ENCODE measurements at regions not wholly inside any gene's neighbourhood (a gene's known extent, or its start where the extent isn't known, plus 50 kb on each side); places are given as distances from the start of the nearest gene placed in this dataset.
"Not testable (repeated sequence)": the region's sequence is repeated elsewhere in the genome, so short reads cannot be mapped to it uniquely, and the experiment has no call there.

DNA sequence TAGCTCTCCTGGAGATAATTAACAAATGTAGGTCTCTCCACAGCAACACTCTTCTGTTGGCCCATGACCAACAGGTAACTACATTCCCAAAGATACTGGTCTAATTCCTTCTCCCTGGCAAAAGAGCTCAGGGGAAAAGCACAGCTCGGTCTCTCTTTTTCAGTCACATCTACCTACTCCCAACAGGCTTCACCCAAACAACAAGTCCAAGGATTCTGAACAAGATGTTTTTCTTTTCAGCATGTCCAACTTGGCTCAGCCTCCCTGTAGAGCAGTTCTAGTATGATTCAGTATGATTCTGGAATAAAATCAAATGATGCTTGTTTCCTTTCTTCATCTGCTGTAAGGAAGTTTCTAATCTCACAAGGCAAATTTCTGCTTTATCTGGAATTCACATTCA lies 1704.8 kb upstream of the PIK3C3 start (continued):
- TF ChIP-seq, protein P1, sequence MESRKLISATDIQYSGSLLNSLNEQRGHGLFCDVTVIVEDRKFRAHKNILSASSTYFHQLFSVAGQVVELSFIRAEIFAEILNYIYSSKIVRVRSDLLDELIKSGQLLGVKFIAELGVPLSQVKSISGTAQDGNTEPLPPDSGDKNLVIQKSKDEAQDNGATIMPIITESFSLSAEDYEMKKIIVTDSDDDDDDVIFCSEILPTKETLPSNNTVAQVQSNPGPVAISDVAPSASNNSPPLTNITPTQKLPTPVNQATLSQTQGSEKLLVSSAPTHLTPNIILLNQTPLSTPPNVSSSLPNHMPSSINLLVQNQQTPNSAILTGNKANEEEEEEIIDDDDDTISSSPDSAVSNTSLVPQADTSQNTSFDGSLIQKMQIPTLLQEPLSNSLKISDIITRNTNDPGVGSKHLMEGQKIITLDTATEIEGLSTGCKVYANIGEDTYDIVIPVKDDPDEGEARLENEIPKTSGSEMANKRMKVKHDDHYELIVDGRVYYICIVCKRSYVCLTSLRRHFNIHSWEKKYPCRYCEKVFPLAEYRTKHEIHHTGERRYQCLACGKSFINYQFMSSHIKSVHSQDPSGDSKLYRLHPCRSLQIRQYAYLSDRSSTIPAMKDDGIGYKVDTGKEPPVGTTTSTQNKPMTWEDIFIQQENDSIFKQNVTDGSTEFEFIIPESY (IDR thresholded peaks at IDR 0.05) = no peak
- TF ChIP-seq RXRA (IDR thresholded peaks at IDR 0.05) (no peak), GABPA (IDR thresholded peaks at IDR 0.05 in 1 of 2, conservative IDR thresholded peaks at IDR 0.05 in 1 of 2) (no peak)

DNA sequence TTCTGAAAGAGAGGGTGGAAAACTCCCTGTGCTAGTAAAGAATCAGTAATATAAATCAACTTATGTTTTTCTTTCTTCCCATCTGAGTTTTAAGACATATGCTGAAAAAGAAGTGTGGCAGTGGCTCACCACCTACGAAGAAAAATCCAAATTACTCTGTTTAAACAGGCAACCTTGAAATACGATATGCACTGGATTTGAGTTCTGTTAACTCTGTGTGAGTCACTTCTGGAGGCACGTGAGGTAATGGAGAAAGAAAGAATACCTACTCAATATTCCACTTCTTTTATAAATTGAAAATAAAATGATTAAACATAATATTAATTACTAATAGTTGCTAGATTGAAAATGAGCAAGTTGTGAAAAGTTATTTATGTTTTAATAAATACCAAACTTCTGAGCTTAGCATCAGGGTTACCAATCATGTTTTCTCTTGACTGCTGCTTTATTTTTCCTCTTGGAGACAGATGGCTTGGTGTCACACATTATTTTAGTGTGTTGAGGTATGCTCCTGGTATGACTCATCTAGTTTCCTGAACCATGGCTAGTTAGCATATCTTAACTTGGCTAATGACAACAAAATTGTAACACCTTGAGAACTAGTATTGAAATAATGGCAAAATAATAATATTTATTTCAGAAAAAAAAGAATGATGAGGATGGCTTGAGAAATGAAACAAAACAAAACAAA lies 1705.5 kb upstream of the PIK3C3 start:
- TF ChIP-seq, protein P1 (IDR thresholded peaks at IDR 0.05) = no peak
- TF ChIP-seq HNF4G (IDR thresholded peaks at IDR 0.05) = no peak
- TF ChIP-seq RXRA (IDR thresholded peaks at IDR 0.05) = no peak
- TF ChIP-seq, protein P2, sequence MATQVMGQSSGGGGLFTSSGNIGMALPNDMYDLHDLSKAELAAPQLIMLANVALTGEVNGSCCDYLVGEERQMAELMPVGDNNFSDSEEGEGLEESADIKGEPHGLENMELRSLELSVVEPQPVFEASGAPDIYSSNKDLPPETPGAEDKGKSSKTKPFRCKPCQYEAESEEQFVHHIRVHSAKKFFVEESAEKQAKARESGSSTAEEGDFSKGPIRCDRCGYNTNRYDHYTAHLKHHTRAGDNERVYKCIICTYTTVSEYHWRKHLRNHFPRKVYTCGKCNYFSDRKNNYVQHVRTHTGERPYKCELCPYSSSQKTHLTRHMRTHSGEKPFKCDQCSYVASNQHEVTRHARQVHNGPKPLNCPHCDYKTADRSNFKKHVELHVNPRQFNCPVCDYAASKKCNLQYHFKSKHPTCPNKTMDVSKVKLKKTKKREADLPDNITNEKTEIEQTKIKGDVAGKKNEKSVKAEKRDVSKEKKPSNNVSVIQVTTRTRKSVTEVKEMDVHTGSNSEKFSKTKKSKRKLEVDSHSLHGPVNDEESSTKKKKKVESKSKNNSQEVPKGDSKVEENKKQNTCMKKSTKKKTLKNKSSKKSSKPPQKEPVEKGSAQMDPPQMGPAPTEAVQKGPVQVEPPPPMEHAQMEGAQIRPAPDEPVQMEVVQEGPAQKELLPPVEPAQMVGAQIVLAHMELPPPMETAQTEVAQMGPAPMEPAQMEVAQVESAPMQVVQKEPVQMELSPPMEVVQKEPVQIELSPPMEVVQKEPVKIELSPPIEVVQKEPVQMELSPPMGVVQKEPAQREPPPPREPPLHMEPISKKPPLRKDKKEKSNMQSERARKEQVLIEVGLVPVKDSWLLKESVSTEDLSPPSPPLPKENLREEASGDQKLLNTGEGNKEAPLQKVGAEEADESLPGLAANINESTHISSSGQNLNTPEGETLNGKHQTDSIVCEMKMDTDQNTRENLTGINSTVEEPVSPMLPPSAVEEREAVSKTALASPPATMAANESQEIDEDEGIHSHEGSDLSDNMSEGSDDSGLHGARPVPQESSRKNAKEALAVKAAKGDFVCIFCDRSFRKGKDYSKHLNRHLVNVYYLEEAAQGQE (IDR thresholded peaks at IDR 0.05) = no peak
- no peak for TF ChIP-seq FOXA1 (IDR thresholded peaks at IDR 0.05)
- TF ChIP-seq, protein P3, sequence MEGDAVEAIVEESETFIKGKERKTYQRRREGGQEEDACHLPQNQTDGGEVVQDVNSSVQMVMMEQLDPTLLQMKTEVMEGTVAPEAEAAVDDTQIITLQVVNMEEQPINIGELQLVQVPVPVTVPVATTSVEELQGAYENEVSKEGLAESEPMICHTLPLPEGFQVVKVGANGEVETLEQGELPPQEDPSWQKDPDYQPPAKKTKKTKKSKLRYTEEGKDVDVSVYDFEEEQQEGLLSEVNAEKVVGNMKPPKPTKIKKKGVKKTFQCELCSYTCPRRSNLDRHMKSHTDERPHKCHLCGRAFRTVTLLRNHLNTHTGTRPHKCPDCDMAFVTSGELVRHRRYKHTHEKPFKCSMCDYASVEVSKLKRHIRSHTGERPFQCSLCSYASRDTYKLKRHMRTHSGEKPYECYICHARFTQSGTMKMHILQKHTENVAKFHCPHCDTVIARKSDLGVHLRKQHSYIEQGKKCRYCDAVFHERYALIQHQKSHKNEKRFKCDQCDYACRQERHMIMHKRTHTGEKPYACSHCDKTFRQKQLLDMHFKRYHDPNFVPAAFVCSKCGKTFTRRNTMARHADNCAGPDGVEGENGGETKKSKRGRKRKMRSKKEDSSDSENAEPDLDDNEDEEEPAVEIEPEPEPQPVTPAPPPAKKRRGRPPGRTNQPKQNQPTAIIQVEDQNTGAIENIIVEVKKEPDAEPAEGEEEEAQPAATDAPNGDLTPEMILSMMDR (IDR thresholded peaks at IDR 0.05; ENCODE audit: low read depth, low read length, missing input control) = no peak
- TF ChIP-seq HNF4A (conservative IDR thresholded peaks at IDR 0.05) = no peak
- TF ChIP-seq NR2F2 (IDR thresholded peaks at IDR 0.05) = no peak
- TF ChIP-seq SP1 (IDR thresholded peaks at IDR 0.05) = no peak
- no peak for TF ChIP-seq GABPA (IDR thresholded peaks at IDR 0.05 in 1 of 2, conservative IDR thresholded peaks at IDR 0.05 in 1 of 2)
- no peak for TF ChIP-seq EGR1 (IDR thresholded peaks at IDR 0.05; ENCODE audit: low read depth in 2 of 2)
- no peak for TF ChIP-seq RAD21 (IDR thresholded peaks at IDR 0.05)
- TF ChIP-seq, protein P4, sequence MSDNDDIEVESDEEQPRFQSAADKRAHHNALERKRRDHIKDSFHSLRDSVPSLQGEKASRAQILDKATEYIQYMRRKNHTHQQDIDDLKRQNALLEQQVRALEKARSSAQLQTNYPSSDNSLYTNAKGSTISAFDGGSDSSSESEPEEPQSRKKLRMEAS (IDR thresholded peaks at IDR 0.05) = no peak
- H3K27ac ChIP-seq (ENCODE audit: low read depth in 1 of 2, low read length in 2 of 2) = no peak overlapping the region
- no peaks in the 10 kb centered on the region for H3K27me3 ChIP-seq (ENCODE audit: control insufficient read depth in 4 of 4, insufficient read depth in 4 of 4, low read length in 3 of 4)
- H3K9me3 ChIP-seq (ENCODE audit: control insufficient read depth in 4 of 4, low read length in 3 of 4) = peaks cover 0 to 2% (median 0%) of the 10 kb centered on the region in 4 donors
- no peak overlapping the region for H3K9ac ChIP-seq (ENCODE audit: low read depth in 1 of 2, low read length in 2 of 2)
- no peak overlapping the region for H3K4me3 ChIP-seq (ENCODE audit: low read depth in 1 of 3, low read length in 3 of 3)
- WGBS = 51% methylated on average over 3 of the region's 3 CpGs
- no peaks in the 10 kb centered on the region for H3K4me1 ChIP-seq (ENCODE audit: control insufficient read depth in 4 of 4, insufficient read depth in 4 of 4, low read length in 3 of 4)
- no peak for DNase-seq (ENCODE audit: low spot score)
- H3K36me3 ChIP-seq (ENCODE audit: control insufficient read depth in 4 of 4, insufficient read depth in 3 of 4, low read depth in 1 of 4, low read length in 3 of 4) = no peaks in the 10 kb centered on the region

DNA sequence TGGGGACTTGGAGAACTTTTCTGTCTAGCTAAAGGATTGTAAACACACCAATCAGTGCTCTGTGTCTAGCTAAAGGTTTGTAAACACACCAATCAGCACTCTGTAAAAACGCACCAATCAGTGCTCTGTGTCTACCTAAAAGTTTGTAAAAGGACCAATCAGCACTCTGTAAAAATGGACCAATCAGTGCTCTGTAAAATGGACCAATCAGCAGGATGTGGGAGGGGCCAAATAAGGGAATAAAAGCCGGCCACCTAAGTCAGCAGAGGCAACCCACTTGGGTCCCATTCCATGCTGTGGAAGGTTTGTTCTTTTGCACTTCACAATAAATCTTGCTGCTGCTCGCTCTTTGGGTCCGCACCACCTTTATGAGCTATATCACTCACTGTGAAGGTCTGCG lies 1709.4 kb upstream of the PIK3C3 start:
- not testable (repeated sequence) for DNase-seq (ENCODE audit: low spot score); H3K27ac ChIP-seq (ENCODE audit: low read depth in 1 of 2, low read length in 2 of 2); H3K27me3 ChIP-seq (ENCODE audit: control insufficient read depth in 4 of 4, insufficient read depth in 4 of 4, low read length in 3 of 4); H3K4me3 ChIP-seq (ENCODE audit: low read depth in 1 of 3, low read length in 3 of 3); H3K4me1 ChIP-seq (ENCODE audit: control insufficient read depth in 4 of 4, insufficient read depth in 4 of 4, low read length in 3 of 4); H3K9me3 ChIP-seq (ENCODE audit: control insufficient read depth in 4 of 4, low read length in 3 of 4); H3K9ac ChIP-seq (ENCODE audit: low read depth in 1 of 2, low read length in 2 of 2); H3K36me3 ChIP-seq (ENCODE audit: control insufficient read depth in 4 of 4, insufficient read depth in 3 of 4, low read depth in 1 of 4, low read length in 3 of 4)
- WGBS = 81% methylated on average over 5 of the region's 5 CpGs

All from liver (tissue), 8 donors.